Hepatocyte (in vitro differentiated cells): ENCODE measurements at regions not wholly inside any gene's neighbourhood (a gene's known extent, or its start where the extent isn't known, plus 50 kb on each side); places are given as distances from the start of the nearest gene placed in this dataset.

Experiments used
- DNase-seq: peaks from one replicate; pipeline ENCODE4 v3.0.0-alpha.2; 2016; ENCODE audit warnings: low spot score
- H2AFZ ChIP-seq: fragments of 200-600 bp; sonication (generic); 2 replicates; pipeline ENCODE4 v1.6.0; 2016; ENCODE audit warnings: antibody characterized with exemption, mild to moderate bottlenecking
- H3K27ac ChIP-seq: fragments of 200-600 bp; sonication (generic); 2 replicates; pipeline ENCODE4 v1.5.1; 2016; ENCODE audit warnings: mild to moderate bottlenecking
- H3K27me3 ChIP-seq: fragments of 200-600 bp; sonication (generic); 2 replicates; pipeline ENCODE4 v1.6.1; 2016
- H3K36me3 ChIP-seq: fragments of 200-600 bp; sonication (generic); replicated peaks from 2 replicates; pipeline ENCODE4 v1.5.1; 2016; ENCODE audit warnings: low read depth; ENCODE audit not compliant: insufficient read depth
- H3K4me1 ChIP-seq: fragments of 200-600 bp; sonication (generic); 2 replicates; pipeline ENCODE4 v1.5.1; 2016; ENCODE audit warnings: mild to moderate bottlenecking, moderate library complexity; ENCODE audit not compliant: insufficient read depth
- H3K4me2 ChIP-seq: fragments of 200-600 bp; sonication (generic); 2 replicates; pipeline ENCODE4 v1.6.0; 2016
- H3K4me3 ChIP-seq: fragments of 200-600 bp; sonication (generic); 2 replicates; pipeline ENCODE4 v1.5.1; 2016; ENCODE audit warnings: mild to moderate bottlenecking
- H3K79me2 ChIP-seq: fragments of 200-600 bp; sonication (generic); 2 replicates; pipeline ENCODE4 v1.6.0; 2017; ENCODE audit warnings: mild to moderate bottlenecking
- H3K9me2 ChIP-seq: fragments of 200-600 bp; sonication (generic); replicated peaks from 2 replicates; pipeline ENCODE4 v1.6.0; 2017; ENCODE audit warnings: mild to moderate bottlenecking; ENCODE audit not compliant: insufficient read depth
- H3K9me3 ChIP-seq: fragments of 200-600 bp; sonication (generic); 2 replicates; pipeline ENCODE4 v1.5.1; 2016; ENCODE audit warnings: low read depth, mild to moderate bottlenecking
- H4K20me1 ChIP-seq: fragments of 200-600 bp; sonication (generic); 2 replicates; pipeline ENCODE4 v1.6.0; 2016; ENCODE audit warnings: mild to moderate bottlenecking; ENCODE audit not compliant: insufficient read depth, poor library complexity, severe bottlenecking
- CTCF ChIP-seq: fragments of 200-600 bp; sonication (generic); IDR thresholded peaks from 2 replicates; pipeline ENCODE4 v1.5.1; 2016; ENCODE audit warnings: antibody characterized with exemption, mild to moderate bottlenecking; ENCODE audit not compliant: poor library complexity
- EZH2 ChIP-seq: fragments of 200-600 bp; sonication (generic); IDR thresholded peaks from 2 replicates; pipeline ENCODE4 v1.6.1; 2016; ENCODE audit warnings: antibody characterized with exemption, mild to moderate bottlenecking, borderline replicate concordance
- EZH2phosphoT487 ChIP-seq: fragments of 200-600 bp; sonication (generic); IDR thresholded peaks from one replicate; pipeline ENCODE4 v1.6.1; 2018; ENCODE audit warnings: antibody characterized with exemption, mild to moderate bottlenecking, low read depth, moderate library complexity; ENCODE audit not compliant: unreplicated experiment, severe bottlenecking
- WGBS: methylation state at CpG from one replicate; pipeline ENCODE4 v1.1.6; 2016; ENCODE audit warnings: low lambda C conversion rate; ENCODE audit errors: missing lambda C conversion rate; 5-methylcytosine and 5-hydroxymethylcytosine counted together

GRCh38 chr4:13218326-13218958 lies 265.7 kb downstream of the RAB28 start:
- H2AFZ ChIP-seq, result no peak overlapping the region
- no peaks in the 10 kb centered on the region for H3K36me3 ChIP-seq
- H3K27me3 ChIP-seq, result no peaks in the 10 kb centered on the region
- H3K4me1 ChIP-seq, result no peaks in the 10 kb centered on the region
- H3K79me2 ChIP-seq, result no peaks in the 10 kb centered on the region
- no peak overlapping the region for H3K27ac ChIP-seq
- WGBS, result 91% methylated on average over 4 of the region's 4 CpGs
- H3K4me2 ChIP-seq, result no peak overlapping the region
- no peaks in the 10 kb centered on the region for H3K9me2 ChIP-seq
- DNase-seq, result no peak
- no peaks in the 10 kb centered on the region for H4K20me1 ChIP-seq
- TF ChIP-seq CTCF (no peak), EZH2 (no peak), EZH2phosphoT487 (no peak)
- no peak overlapping the region for H3K4me3 ChIP-seq
- no peaks in the 10 kb centered on the region for H3K9me3 ChIP-seq

GRCh38 chr4:13215560-13215959 lies 268.6 kb downstream of the RAB28 start:
- no peaks in the 10 kb centered on the region for H4K20me1 ChIP-seq
- no peak for DNase-seq
- no peaks in the 10 kb centered on the region for H3K36me3 ChIP-seq
- H3K4me3 ChIP-seq, result no peak overlapping the region
- 98% methylated on average over 5 of the region's 5 CpGs for WGBS
- no peak for TF ChIP-seq CTCF
- no peak for TF ChIP-seq EZH2
- no peak for TF ChIP-seq EZH2phosphoT487
- H3K4me1 ChIP-seq, result no peaks in the 10 kb centered on the region
- no peak overlapping the region for H3K27ac ChIP-seq
- H3K9me3 ChIP-seq, result no peaks in the 10 kb centered on the region
- no peaks in the 10 kb centered on the region for H3K27me3 ChIP-seq
- no peak overlapping the region for H2AFZ ChIP-seq
- H3K79me2 ChIP-seq, result no peaks in the 10 kb centered on the region
- no peaks in the 10 kb centered on the region for H3K9me2 ChIP-seq
- H3K4me2 ChIP-seq, result no peak overlapping the region

- Histone ChIP-seq H3K27me3 (no peaks in the 10 kb centered on the region), H3K4me3 (no peak overlapping the region), H3K9me3 (no peaks in the 10 kb centered on the region), H3K79me2 (no peaks in the 10 kb centered on the region), H3K36me3 (no peaks in the 10 kb centered on the region), H2AFZ (no peak overlapping the region), H3K27ac (no peak overlapping the region), H4K20me1 (no peaks in the 10 kb centered on the region), H3K4me1 (no peaks in the 10 kb centered on the region), H3K9me2 (no peaks in the 10 kb centered on the region), H3K4me2 (no peak overlapping the region)
- DNase-seq, result no peak
- 83% methylated on average over 1 of the region's 1 CpG for WGBS
- TF ChIP-seq CTCF, result no peak
Measured at GRCh38 chr4:13212936-13213335, 271.2 kb downstream of the RAB28 start.

GRCh38 chr4:13209600-13209999 lies 274.5 kb downstream of the RAB28 start:
- Histone ChIP-seq H4K20me1 (no peaks in the 10 kb centered on the region), H3K4me1 (no peaks in the 10 kb centered on the region), H3K27me3 (no peaks in the 10 kb centered on the region), H3K27ac (no peak overlapping the region), H3K79me2 (no peaks in the 10 kb centered on the region), H3K9me3 (no peaks in the 10 kb centered on the region), H2AFZ (no peak overlapping the region), H3K9me2 (no peaks in the 10 kb centered on the region), H3K4me3 (no peak overlapping the region), H3K4me2 (no peak overlapping the region), H3K36me3 (no peaks in the 10 kb centered on the region)
- TF ChIP-seq CTCF, result no peak
- TF ChIP-seq EZH2phosphoT487, result no peak
- no peak for TF ChIP-seq EZH2
- DNase-seq, result no peak
- WGBS, result 89% methylated on average over 4 of the region's 4 CpGs
